Limb (tissue), 2 donors: ENCODE measurements at regions not wholly inside any gene's neighbourhood (a gene's known extent, or its start where the extent isn't known, plus 50 kb on each side); places are given as distances from the start of the nearest gene placed in this dataset.
"Not testable (repeated sequence)": the region's sequence is repeated elsewhere in the genome, so short reads cannot be mapped to it uniquely, and the experiment has no call there.

ENCODE experiments used
- DNase-seq, 2 donors: peaks; one replicate each; pipeline ENCODE4 v3.0.0-alpha.2; 2016; ENCODE audit errors: extremely low spot score in 2 of 2

- no peak for DNase-seq
Measured at GRCh38 chr6:27854421-27854820, 57.8 kb downstream of the OR2B2 start.

DNA sequence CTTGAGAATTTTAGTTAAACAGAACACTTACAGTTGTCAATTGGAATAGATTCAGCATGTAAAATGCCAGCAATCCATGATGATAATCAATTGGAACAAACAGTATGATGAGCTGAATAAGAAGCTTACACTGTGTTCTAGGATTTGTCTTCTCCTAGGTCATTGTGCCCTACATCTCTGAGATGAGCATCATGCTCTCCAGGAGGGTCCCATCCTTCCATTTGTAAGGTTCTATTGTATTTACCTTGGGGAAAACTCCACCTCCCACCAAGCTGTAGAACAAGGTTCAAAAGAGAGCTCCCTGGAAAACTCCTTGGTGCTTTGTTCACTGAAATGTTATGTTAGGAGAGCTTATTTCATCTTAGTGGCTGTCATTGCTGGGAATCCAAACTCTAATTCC, 60.8 kb downstream of the OR2B2 start:
- DNase-seq = no peak

DNA sequence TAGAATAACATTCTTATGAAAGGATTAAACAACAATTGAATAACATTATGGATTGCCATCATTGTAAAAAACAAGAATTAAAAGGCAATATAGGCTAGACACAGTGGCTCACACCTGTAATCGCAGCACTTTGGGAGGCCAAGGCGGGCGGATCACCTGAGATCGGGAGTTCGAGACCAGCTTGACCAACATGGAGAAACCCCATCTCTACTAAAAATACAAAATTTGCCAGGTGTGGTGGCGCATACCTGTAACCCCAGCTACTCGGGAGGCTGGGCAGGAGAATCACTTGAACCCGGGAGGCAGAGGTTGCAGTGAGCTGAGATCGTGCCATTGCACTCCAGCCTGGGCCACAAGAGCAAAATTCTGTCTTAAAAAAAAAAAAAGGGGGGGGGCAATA, 63.2 kb downstream of the OR2B2 start:
- DNase-seq = not testable (repeated sequence)

DNA sequence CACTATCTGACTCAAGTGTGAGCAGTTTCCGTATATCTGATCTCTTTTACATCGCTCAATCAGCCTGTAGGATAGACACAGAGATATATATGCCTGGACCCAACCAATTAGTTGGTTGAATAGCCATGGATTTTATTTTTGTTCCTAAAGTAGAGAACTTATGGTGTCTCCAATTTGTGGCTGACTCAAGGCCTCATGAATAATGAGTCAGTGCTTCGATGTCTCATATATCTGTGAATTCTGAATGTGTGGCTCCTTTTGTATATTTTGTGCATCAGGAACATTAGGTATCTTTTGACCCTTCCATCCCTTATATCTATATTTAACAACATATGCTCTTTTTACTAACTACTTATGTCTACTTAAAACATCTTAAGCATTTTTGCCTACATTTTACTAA, 64.5 kb downstream of the OR2B2 start:
- no peak for DNase-seq

DNA sequence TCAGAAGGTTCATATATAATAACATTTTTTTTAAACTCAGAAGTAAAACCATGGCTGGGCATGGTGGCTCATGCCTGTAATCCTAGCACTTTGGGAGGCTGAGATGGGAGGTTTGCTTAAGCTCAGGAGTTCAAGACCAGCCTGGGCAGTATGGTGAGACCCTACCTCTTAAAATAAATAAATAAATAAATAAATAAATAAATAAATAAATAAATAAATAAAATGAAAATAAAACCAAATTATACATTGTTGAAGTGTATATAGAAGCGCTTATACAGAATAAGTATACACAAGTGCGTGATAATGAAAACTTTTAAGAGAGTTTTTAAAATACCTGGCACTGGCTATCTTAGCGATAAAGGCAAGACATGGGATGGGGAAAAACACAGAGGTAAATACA, 71.6 kb downstream of the OR2B2 start:
- DNase-seq = no peak

DNA sequence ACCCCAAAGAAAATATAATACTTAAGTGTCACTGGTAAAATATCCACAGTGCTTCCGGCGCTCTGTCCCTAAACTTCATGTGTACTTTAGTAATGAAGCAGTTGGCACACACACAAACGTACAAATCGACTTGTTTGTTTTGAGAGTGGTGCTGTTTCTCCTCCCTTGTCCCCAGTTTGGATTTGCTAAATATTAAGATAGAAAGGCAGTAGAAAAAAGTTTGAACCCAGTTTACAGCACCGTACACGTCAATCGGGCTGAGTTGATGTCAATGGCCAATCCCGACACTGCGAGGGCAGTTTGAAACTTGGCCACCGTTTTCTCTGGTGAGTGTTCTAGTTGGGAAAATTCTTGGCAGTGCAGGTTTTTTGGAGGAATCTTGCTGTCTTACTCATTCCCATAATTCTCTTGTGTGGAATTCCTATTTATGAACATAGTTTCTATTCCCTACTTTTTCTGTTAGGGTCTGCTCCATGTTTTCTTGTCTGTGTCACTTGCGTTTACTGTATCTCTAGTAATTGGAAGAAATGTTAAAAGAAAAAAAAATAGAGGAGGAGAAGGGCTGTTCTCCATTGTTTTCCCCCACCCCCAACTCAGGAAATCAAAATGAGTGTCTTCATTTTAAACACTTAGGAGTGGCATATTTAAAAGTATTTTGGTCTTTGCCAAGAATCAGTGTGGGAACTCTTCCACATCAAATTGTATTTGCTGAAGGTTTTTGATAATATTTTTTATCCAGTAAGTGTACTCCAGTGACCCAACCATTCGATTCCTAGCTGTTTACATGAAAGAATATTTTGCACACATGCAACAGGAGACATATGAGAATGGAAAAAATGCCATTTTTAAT, 72.3 kb downstream of the OR2B2 start:
- peak; percentile 58 to 71 for DNase-seq

- DNase-seq = peak in 1 of 2 donors; percentile 79
Measured at GRCh38 chr6:27838945-27839625, 73.1 kb downstream of the OR2B2 start.

DNA sequence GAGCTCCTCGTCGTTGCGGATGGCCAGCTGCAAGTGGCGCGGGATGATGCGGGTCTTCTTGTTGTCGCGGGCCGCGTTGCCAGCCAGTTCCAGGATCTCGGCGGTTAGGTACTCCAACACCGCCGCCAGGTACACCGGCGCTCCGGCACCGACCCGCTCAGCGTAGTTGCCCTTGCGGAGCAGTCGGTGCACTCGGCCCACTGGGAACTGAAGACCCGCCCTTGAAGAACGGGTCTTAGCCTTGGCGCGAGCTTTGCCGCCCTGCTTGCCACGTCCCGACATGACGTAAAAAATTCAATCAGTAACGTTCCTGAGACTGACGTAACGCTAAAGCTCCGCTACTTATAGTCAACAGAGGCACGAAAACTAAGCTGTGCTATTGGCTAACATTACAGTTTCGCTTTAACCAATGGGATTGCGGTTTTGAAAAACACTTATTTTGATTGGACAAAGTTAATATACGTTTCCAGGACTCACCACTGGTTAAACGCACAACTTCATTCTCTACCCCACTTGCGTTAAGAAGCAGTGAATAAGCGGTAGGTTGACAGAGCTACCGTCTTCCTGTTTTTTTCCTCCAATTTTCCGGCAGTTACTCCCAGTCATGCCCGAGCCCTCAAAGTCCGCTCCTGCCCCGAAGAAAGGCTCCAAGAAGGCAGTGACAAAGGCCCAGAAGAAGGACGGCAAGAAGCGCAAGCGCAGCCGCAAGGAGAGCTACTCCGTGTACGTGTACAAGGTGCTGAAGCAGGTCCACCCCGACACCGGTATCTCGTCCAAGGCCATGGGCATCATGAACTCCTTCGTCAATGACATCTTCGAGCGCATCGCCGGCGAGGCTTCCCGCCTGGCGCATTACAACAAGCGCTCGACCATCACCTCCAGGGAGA, 73.9 kb downstream of the OR2B2 start:
- peak; percentile 92 to 99 for DNase-seq

GRCh38 chr6:27837625-27838057, 74.6 kb downstream of the OR2B2 start:
- no peak for DNase-seq

DNA sequence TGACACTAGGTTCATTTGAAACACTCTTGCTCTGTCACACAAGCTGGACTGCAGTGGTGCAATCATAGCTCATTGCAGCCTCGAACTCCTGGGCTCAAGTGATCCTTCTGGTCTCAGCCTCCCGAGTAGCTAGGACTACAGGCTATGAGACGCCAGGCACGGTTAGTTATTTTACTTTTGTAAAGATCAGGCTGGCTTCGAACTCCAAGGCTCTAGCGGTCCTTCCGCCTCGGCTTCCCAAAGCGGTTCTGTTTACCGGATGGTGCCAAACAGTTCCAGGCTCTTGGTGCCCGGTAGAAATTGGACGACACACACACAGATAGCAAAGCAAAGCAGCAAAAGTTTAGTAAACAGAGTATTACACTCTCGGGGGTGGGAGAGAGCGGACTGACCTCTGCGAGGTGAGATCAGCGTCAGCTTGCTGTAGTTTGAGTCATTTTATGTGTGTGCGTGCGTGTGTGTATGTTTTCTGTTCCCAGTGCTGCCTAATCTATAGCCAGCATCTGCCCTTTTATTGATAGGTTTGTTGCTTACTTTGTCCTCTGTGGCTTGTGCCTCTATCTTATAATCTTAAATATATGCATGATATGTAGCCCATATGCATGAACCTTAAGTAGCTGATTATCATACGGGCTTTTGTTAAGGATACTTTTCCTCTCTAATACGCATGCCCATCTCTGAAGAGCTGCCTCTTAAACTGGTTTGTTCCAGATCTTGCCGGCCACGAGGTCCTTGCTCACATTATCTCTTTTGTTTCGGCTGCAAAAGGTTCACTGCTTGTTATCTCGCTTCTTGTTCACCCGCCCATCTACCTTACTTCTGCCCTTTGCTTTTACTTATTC, 75.2 kb downstream of the OR2B2 start:
- DNase-seq = peak; percentile 76 to 88

DNA sequence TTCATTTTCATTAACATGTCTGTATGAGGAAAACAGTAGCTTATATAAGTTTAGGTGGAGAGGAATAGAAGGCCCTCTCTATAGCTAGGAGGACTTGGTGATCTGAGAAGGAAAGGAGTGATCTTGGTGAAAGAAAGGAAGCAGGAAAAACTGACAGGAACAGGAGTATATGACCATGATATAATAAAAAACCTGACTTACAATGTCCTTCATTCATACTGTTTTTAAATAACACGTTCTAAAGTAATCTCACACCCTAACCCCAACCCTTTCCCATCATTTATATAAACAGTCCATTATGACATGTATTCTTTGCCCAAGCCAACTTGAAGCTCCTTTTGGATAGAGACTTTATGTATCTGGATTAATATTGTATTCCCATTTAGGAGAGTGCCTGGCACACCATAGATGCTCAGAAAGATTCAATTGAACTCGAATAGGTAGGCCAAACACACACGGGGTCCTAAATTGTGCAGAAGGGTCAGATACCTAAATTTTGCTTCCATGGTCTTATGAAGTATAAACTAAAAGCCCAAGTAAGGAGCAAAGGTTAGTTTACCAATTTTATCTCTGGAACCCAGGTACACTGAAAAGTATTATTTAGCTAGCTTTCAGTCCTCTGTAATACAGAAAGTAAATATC, 75.9 kb downstream of the OR2B2 start:
- no peak for DNase-seq

DNA sequence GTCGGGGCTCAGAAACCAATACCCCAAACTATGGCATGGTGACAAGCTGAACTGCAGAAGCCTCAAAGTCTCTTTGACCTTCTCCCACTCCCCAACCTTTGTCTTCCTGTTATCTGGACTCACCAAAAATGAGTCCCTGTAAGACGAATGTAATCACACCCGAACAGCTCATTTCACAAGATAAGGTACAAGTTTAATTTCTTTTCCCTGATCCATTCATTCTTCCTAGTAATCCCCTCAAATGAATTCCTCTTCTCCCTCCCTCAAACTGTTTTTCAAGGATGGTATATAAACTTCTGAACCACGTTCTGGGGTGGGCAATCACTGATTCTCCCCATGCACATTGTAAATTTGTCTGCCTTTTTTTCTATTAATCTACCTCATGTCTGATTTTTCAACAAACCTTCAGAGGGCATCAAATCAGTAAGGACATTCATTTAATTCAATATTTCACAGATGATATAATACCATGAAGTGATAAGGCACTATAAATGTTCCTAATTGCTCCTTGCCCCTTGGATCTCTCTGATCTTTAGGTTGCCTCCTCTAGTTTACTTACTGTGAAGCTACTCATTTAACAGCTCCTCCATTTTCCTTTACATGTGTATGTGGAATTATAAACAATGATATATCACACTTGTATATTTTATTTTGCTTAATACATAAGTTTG, 77.2 kb downstream of the OR2B2 start:
- no peak for DNase-seq

GRCh38 chr6:27834384-27834783, 77.8 kb downstream of the OR2B2 start:
- DNase-seq = no peak

GRCh38 chr6:27831434-27832081, 80.6 kb downstream of the OR2B2 start:
- DNase-seq = peak in 1 of 2 donors; percentile 80

GRCh38 chr6:27830600-27831433, 81.4 kb downstream of the OR2B2 start:
- DNase-seq = peak in 1 of 2 donors; percentile 64

DNA sequence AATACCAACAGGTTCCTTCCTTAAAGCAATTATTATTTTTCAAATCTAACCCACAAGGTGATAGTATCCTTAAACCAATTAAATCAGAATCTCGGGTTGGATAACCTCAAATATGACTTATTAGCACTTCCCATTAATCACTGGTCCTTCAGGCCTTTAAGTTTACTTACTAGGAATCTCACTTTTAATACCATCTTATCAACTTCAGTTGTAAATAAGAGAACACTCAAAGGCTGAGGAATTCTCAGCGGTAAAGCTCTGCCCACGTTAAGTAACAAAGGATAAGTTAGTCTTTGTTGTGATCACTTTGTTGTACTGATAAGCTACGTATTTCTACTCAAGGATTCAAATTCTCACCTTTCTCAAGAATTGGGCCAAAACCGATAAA, 82.0 kb downstream of the OR2B2 start:
- no peak for DNase-seq

- no peak for DNase-seq
Measured at GRCh38 chr6:27829453-27830211, 82.6 kb downstream of the OR2B2 start.

DNA sequence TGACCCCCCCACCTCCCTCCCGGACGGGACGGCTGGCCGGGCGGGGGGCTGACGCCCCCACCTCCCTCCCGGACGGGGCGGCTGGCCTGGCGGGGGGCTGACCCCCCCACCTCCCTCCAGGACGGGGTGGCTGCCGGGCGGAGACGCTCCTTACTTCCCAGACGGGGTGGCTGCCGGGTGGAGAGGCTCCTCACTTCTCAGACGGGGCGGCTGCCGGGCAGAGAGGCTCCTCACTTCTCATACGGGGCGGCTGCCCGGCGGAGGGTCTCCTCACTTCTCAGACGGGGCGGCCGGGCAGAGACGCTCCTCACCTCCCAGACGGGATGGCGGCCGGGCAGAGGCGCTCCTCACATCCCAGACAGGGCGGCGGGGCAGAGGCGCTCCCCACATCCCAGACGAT, 84.7 kb downstream of the OR2B2 start:
- not testable (repeated sequence) for DNase-seq
